Neutrophil (primary cell): ENCODE measurements at regions not wholly inside any gene's neighbourhood (a gene's known extent, or its start where the extent isn't known, plus 50 kb on each side); places are given as distances from the start of the nearest gene placed in this dataset.
"Not testable (repeated sequence)": the region's sequence is repeated elsewhere in the genome, so short reads cannot be mapped to it uniquely, and the experiment has no call there.

Experiments used
- H3K27ac ChIP-seq: fragments of 200-600 bp; sonication (generic); 2 replicates; pipeline ENCODE4 v1.5.1; 2016; ENCODE audit warnings: mild to moderate bottlenecking, moderate library complexity
- H3K27me3 ChIP-seq: fragments of 200-600 bp; sonication (generic); 2 replicates; pipeline ENCODE4 v1.6.0; 2016; ENCODE audit warnings: mild to moderate bottlenecking
- H3K36me3 ChIP-seq: fragments of 200-600 bp; sonication (generic); 2 replicates; pipeline ENCODE4 v1.5.1; 2017
- H3K4me1 ChIP-seq, 2 experiments: fragments of 200-600 bp in 1 of 2; sonication (generic) in 1 of 2; 1 replicate in 1 of 2; 2 replicates in 1 of 2; pipeline versions ENCODE4 v1.5.1 to v1.6.1; 2013 to 2016; ENCODE audit warnings: low read depth in 1 of 2, low read length in 1 of 2, mild to moderate bottlenecking in 1 of 2, moderate library complexity in 1 of 2; ENCODE audit not compliant: control insufficient read depth in 1 of 2, insufficient read depth in 1 of 2
- H3K4me3 ChIP-seq, 2 experiments: fragments of 200-600 bp in 1 of 2; sonication (generic) in 1 of 2; 1 replicate in 1 of 2; 2 replicates in 1 of 2; pipeline ENCODE4 v1.5.1; 2013 to 2016; ENCODE audit warnings: low read depth in 1 of 2, low read length in 1 of 2, mild to moderate bottlenecking in 1 of 2, moderate library complexity in 1 of 2
- H3K9me3 ChIP-seq: fragments of 200-600 bp; sonication (generic); 2 replicates; pipeline ENCODE4 v1.5.1; 2016
- TF ChIP-seq, protein P1 (sequence below): fragments of 200-600 bp; sonication (generic); IDR thresholded peaks from 2 replicates; pipeline ENCODE4 v1.5.1; 2016; ENCODE audit warnings: antibody characterized with exemption

DNA sequence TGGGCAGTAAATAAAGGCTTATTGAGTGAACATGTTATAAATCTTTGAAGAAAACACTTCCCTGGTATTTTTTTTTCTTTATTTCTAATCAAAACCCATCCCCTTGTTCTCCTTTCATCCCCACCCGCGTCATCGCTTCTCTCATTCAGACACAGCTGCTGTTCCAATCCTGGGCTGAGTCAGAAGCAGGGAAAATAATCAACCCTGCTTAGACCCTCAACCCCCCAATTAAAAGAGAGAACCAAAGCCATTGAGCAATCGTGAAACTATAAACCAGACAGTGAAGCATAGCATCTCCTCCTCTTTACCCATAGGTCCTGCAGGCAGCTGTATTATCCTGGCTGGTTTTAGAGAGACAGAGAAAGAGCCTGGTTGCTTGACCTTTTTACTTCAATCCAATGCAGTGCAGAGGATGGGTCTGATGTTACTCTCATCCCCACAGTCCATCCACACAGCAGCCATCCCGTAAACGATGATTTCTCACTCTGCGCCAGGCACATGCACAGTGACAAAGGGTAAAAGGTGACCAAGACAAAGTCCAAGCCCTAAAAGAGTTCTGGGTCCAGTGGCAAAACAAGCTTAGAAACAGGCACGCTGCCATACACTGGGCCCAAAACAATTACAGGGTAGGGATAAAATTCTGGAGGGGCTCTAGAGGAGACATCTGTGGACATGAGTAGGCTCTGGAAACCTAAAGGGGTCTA lies 238.3 kb downstream of the GALC start:
- TF ChIP-seq, protein P1, sequence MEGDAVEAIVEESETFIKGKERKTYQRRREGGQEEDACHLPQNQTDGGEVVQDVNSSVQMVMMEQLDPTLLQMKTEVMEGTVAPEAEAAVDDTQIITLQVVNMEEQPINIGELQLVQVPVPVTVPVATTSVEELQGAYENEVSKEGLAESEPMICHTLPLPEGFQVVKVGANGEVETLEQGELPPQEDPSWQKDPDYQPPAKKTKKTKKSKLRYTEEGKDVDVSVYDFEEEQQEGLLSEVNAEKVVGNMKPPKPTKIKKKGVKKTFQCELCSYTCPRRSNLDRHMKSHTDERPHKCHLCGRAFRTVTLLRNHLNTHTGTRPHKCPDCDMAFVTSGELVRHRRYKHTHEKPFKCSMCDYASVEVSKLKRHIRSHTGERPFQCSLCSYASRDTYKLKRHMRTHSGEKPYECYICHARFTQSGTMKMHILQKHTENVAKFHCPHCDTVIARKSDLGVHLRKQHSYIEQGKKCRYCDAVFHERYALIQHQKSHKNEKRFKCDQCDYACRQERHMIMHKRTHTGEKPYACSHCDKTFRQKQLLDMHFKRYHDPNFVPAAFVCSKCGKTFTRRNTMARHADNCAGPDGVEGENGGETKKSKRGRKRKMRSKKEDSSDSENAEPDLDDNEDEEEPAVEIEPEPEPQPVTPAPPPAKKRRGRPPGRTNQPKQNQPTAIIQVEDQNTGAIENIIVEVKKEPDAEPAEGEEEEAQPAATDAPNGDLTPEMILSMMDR: no peak
- Histone ChIP-seq H3K27ac (no peak overlapping the region), H3K4me1 (peaks cover 0 to 5% of the 10 kb centered on the region in 2 experiments)

DNA sequence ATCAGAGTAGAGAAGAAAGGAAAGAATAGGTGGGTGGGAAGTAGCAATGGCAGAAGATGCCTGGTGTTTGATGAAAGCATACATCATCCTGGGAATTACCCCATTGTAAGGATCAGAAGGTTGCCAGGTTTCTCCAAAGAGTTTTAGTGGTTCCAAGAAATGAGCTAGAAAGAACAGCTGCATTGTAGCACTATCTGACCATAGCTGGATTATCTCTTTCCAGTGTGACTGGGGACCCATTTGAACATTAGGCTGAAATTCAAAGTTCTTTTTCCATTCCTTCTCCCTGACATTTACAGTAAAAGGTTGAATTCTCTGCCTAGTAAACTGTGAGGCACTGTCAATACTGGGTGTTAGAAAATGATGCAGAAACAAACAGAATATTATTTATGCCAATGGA lies 244.4 kb downstream of the GALC start:
- TF ChIP-seq, protein P1: no peak

More for the DNA sequence above, 238.3 kb downstream of the GALC start:
- H3K4me3 ChIP-seq: no peak overlapping the region
- no peaks in the 10 kb centered on the region for H3K27me3 ChIP-seq
- H3K9me3 ChIP-seq: no peaks in the 10 kb centered on the region
- H3K36me3 ChIP-seq: no peaks in the 10 kb centered on the region

DNA sequence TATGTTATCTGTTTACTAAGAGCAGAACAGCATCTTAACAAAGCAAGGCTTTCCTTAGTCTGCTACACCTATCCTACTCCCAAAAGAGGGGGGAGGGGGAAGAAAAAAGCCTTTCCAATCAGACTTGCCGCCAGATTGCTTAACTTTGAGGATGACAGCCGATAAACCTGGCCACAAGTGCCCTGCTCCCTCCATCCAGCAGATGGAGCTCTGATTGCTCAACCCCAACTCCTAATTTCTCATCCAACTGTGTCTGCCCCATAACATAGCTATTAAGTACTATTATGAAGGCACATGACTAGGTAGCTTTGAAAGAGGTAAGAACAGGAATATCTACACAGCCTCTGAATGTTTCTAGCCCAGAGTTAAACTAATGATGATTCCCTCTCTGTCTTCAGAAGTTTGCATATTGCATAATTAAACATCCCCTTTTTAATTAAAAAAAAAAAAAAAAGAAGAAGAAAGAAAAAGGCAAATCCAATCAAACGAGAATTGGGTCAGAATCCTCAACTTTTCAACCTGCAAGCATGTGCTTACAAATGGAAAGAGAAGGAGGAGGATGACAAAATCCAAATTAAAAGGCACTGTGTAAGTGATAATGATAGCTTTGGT lies 247.4 kb downstream of the GALC start:
- Histone ChIP-seq H3K9me3 (no peaks in the 10 kb centered on the region), H3K27me3 (no peaks in the 10 kb centered on the region), H3K4me3 (no peak overlapping the region), H3K27ac (no peak overlapping the region), H3K36me3 (no peaks in the 10 kb centered on the region), H3K4me1 (no peaks in the 10 kb centered on the region)
- TF ChIP-seq, protein P1: no peak

More for the DNA sequence above, 244.4 kb downstream of the GALC start:
- Histone ChIP-seq H3K27me3 (no peaks in the 10 kb centered on the region), H3K9me3 (no peaks in the 10 kb centered on the region), H3K4me1 (peaks cover 0 to 5% of the 10 kb centered on the region in 2 experiments), H3K27ac (no peak overlapping the region), H3K36me3 (no peaks in the 10 kb centered on the region), H3K4me3 (no peak overlapping the region)

DNA sequence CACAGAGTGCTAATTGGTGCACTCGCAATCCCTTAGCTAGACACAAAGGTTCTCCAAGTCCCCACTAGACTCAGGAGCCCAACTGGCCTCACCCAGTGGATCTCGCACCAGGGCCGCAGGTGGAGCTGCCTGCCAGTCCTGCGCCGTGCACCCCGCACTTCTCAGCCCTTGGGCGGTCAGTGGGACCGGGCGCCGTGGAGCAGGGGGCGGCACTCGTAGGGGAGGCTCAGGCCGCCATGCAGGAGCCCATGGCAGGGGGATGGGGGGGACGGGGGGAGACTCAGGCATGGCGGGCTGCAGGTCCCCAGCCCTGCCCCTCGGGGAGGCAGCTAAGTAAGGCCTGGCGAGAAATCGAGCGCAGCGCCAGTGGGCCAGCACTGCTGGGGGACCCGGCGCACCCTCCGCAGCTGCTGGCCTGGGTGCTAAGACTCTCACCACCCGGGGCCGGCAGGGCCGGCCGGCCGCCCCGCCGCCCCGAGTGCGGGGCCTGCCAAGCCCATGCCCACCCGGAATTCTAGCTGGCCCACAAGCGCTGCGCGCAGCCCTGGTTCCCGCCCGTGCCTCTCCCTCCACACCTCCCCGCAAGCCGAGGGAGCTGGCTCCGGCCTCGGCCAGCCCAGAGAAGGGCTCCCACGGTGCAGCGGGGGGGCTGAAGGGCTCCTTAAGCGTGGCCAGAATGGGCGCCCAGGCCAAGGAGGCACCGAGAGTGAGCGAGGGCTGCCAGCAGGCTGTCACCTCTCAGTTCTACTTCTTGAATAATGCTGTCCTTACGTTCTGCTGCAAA lies 258.2 kb downstream of the GALC start:
- H3K4me3 ChIP-seq, H3K4me1 ChIP-seq, H3K36me3 ChIP-seq, H3K27ac ChIP-seq, H3K27me3 ChIP-seq, H3K9me3 ChIP-seq: not testable (repeated sequence)

DNA sequence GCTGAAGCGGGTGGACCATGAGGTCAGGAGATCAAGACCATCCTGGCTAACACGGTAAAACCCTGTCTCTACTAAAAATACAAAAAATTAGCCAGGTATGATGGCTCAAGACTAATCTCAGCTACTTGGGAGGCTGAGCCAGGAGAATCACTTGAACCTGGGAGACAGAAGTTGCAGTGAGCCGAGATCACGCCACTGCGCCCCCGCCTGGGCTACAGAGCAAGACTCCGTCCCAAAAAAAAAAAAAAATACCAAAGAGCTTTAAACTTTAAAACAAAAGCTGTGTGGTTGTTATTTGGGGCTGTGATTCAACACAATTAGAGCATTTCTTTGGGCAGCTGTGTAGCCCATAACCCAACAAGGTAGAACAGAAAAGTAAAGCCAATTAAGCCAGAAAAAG lies 259.9 kb downstream of the GALC start:
- not testable (repeated sequence) for H3K27ac ChIP-seq, H3K4me1 ChIP-seq, H3K36me3 ChIP-seq, H3K27me3 ChIP-seq, H3K9me3 ChIP-seq, H3K4me3 ChIP-seq

DNA sequence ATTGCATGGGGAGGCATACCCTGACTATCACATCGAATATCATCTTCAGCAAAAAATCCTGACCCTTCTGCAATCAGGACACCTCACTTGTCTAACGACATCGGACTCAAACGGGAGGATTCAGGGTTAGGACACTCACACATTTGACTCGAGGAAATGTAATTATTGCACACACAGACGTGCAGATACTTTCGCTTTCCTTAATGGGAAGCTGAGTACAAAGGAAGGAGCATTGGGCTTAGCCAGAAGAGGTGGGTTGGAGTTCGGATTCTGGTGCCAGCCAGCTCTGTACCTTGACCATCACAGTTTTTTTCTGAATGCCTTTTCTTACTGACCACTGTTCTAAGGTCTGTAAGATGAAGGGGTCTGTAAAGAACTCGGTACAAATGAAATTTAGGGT lies 260.4 kb downstream of the GALC start:
- TF ChIP-seq, protein P1: no peak
- H3K27me3 ChIP-seq: no peaks in the 10 kb centered on the region
- H3K4me3 ChIP-seq: no peak overlapping the region
- no peaks in the 10 kb centered on the region for H3K36me3 ChIP-seq
- no peaks in the 10 kb centered on the region for H3K9me3 ChIP-seq
- no peaks in the 10 kb centered on the region for H3K4me1 ChIP-seq
- H3K27ac ChIP-seq: no peak overlapping the region
